Forelimb muscle (tissue), 1 donor: ENCODE measurements at regions not wholly inside any gene's neighbourhood (a gene's known extent, or its start where the extent isn't known, plus 50 kb on each side); places are given as distances from the start of the nearest gene placed in this dataset.
"Not testable (repeated sequence)": the region's sequence is repeated elsewhere in the genome, so short reads cannot be mapped to it uniquely, and the experiment has no call there.

Experiments
- DNase-seq: peaks from one replicate; pipeline ENCODE4 v3.0.0-alpha.2; 2013; ENCODE audit warnings: low read depth

DNA sequence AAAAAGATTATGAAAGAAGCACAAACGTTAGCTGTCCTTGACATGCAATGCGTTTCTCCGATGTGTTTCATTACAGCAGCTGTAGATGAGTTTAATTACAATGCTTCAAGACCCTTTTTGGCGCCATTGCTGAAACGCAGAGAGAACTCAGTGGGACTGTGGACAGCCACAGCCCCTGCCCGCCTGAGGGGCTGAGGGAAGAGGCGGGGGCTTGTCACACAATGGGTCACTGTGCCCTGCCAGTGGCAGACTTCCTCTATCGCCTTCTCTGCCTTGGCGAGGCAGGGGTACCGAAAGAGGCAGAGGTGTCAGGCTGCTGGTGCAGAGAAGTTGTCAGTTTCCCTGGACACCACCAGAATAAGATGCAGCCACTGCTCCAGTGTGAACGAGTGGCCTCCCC, 252.0 kb downstream of the NR2F2 start:
- DNase-seq: no peak

DNA sequence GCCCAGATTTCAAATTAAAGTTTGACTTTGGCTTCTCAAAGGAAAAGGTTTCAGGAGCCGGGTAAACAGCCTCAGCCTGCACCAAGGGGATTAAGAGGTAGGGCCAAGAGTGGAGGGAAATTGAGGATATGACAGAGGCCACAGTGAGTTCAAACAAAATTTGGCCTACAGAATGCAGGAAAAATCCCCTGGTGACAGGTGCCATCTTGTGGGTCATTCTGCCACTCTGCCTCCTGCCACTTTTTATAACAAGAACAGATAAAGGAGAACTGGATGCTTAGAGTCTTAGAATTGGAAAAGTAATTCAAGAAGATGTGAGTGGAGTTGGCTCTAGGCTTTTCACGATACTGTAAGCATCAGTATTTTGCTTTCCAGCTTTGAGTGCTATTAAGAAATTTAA, 253.2 kb downstream of the NR2F2 start:
- no peak for DNase-seq

DNA sequence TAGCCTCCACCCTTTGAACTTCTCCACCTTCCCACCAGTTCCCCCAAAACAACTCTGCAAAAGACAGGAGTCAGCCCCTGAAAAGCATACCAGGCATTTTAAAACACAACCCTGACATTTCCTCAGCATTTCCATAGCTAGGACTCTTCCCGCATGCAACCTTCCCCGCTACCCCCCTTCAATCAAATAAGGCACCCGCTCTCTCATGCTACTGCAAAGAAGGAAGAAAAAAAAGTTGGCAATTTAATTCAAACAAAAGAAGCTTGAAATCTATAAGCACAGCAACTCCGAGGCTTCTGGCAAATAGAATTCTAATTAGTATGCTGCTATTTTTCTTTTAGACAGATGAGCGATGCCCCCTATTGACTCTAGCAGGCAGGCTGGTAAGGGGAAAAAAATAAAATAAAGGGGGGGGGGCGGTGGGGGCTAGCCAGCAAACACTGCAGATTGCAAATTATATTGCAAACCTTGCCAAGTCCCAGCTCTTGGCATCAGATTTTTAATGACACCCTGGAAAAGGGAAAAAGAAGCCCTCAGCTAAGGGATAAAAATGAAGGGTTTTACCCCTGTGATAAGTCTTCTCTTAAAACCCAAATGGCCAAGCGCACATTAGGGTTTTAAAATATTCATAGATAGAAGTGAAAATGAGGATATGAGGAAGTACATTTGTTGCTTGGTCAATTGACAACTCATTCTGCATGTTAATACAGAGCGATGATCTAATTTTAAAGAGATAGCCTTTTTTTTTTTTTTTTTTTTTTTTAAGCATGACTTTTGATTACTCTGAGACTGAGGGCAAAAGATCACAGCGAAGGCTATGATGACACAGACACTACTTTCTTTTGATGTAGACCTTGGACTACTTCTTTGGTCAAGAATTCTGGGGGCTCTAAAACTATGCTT, 255.2 kb downstream of the NR2F2 start:
- DNase-seq: no peak

DNA sequence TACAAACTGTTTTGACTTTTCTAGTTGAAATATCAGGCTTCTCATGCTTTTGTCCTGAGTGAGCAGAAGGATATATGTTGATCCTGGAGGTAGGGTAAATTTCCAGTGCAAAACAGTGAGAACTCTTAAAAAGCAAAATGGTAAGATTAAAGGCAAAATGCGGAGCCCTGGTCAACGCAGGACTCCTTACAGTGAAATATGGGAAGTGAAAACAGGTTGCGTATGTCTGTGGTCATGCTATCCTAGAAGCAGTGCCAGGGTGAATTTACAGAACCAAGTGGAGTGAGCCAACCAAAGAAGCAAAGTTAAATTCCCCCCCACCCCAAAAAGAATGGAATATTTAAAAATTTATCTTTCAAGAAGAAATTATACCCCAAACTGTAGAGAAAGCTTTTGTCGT, 256.4 kb downstream of the NR2F2 start:
- DNase-seq: peak; percentile 0

DNA sequence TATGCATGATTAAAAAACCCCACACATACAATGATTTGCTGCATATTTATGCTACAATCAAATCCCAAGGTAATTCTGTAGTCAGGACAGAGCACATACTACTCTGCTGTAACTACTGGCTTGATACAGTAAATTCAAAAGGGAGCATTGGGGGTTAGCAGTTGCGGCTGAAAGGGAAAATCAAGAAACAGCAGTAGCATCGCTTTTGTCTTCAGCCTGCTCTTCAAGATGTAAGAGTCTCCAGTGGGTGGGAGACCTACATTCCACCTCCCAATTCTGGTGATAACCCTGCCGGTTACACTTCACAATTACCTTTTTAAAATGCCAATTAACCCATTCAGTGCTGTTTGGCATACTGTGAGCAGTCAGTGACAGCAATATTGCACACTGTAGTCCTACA, 259.4 kb downstream of the NR2F2 start:
- DNase-seq: no peak

DNA sequence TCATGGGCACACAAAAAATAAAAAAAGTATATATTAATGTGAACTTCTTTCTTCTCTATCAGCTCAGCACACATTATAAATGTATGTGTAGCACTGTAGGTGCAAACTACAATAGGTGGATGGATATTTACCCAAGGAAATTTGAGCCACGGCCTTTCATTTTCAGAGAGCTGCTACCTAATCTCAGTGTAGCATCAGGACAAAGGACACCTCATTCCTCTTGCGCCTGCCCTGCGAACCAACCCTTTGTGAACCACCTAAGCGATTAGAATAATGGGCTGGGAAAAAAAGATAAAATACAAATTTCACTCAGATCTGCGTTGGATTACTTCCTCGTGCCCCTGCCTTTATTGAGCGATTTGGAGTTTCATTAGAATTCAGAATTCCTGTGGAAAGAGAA, 263.2 kb downstream of the NR2F2 start:
- DNase-seq: no peak

DNA sequence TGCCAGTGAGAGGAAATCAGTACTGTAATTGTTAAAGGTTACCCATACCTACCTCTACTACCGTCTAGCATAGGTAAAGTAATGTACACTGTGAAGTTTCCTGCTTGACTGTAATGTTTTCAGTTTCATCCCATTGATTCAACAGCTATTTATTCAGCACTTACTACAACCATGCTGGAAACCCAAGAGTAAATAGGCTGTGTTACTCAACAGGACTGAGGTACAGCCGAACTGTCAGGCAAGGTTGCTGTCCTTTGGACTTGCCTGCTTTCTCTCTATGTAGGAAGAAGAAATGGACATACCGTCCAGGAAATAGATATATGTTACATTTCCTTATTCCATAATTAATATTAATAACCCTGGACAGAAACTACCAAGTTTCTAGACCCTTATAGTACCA, 265.5 kb downstream of the NR2F2 start:
- DNase-seq: no peak

DNA sequence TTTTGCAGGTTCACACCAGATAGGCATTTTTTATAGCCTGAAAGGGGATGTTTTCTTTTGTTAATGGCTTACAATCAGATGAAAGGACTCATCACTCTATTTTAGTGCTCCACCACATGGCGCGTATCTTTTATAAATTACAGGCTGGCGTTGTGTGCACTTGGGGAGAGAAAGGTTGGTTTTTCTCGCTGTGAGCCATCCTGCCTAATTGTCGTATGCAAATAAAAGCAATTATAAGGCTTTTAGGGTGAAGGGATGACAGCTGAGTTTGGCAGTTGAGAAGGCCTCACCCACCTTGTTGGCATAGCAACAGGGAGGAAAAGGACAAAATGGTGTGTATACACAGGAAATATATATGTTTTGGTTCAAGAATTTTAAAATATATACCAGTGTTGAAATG, 268.0 kb downstream of the NR2F2 start:
- DNase-seq: no peak

DNA sequence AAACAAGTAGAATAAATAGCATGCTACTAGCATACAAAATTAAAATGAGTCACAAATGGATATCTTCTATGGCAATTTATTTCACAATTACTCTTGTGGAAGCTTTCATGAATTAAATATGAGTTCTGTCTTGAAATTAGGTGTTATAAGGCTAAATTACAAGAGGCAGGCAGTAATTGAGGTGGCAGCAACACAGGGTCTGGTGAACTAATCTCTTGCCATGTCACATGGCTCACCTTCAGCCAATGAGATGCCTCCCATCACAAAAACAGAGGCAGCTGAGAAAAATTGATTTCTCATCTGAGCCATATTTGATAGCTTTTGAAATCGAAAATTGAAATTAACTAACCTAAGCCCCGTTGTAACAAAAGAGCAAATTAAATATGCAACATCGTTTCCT, 268.8 kb downstream of the NR2F2 start:
- DNase-seq: no peak

DNA sequence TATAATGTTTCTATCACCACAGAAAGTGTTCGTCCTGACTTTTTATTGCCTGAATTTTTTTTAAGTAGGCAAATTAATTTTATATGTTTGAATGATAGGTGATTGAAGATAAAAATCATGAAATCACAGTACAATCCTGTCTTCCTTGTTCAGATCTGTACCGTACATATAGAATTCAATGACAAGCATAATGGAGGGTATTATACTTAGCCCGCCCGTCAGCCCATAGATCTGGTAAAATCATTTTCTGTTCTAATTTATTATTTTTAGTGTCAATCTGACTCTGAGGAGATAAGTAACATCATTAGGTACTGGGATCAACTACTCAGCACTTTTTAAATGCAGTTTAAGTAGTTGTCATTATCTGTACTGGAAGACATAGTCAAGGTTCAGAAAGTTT, 269.9 kb downstream of the NR2F2 start:
- no peak for DNase-seq

DNA sequence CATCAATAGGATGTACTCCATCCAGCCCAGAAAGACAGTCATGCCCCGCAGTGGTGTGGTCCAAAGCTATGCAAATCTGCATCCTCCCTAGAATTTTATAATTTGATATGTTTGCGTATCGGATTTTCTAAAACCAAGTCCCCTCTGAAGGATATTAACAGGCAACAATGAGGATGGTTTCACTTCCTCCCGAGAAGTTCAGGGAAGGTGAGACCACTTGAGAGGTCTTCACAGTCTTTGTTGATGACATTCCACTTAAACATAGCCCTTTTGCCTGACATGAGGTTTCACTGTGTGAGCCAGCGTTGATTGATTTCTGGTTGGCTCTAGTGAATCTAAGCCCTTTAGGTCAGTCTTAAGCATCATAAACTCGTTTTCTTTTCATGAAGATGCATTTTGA, 276.1 kb downstream of the NR2F2 start:
- no peak for DNase-seq

DNA sequence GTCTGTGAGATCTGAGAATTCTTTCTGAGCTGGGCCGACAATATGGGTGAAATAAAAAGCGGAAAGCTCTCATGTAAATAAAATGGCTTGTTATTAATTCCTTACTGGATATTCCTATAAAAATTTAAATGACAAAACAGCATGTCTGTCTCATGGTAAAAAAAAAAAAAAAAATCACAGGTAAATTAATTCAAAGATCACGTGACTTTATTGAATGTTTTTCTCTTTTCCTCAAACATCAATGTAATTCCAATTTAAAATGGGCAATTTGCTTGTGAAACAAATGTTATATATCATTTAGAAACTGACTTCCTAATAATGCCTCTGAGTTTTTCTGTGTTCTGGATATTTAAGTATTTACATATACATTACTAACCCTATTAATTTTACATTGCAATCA, 280.3 kb downstream of the NR2F2 start:
- no peak for DNase-seq

DNA sequence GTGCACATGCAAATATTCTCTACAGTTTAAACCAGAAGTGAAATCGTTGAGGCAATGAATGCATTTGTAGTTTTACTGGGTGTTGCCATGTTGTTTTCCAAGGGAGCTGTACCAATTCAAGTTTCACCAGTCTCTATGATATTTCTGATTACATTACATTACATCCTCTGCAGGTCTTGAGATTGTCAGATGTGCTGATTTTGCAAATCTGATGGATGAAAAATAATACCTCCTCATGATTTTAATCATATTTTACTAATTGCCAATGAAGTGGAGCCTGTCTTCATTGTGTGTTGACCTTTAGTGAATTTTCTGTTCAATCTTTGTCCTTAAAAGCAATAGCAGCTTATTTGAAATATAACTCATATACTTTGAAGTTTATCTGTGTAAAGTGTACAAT, 282.4 kb downstream of the NR2F2 start:
- no peak for DNase-seq

DNA sequence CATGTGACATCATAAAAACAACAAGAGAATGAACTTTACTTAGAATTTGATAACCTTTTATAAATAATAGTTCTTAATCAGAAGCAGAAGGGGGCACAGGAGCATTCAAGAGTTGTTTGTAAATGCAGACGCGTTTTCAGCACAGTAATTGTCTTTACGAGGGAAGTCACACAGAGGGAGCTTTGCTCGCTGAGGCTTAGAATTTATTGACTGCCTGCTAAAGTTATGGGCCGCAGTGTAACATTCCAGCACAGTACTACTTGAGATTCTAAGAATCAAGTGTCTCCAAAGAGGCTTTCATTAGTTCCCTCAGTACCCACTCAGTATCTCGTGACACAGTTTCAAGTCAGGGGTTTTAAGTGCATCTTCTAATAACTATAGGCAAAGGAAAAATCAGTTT, 288.7 kb downstream of the NR2F2 start:
- DNase-seq: no peak

DNA sequence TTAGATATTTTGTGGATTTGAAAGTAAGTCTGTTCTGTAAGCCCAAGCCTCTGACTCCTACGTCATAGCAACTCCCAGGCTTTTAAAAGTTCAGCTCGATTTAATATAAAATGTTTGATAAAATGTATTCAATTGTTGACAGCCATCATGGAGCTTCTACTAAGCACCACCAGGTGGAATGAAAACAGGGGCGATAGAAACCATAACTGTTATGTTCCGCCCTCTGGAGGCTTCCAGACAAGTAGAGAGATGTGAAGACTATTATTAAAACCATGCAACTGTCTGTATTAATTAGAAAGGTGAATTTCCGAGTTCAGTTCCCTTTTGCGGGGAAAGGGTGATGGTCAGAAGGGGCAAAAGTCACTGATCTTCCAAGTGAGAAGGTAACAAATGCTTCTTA, 292.2 kb downstream of the NR2F2 start:
- DNase-seq: no peak

DNA sequence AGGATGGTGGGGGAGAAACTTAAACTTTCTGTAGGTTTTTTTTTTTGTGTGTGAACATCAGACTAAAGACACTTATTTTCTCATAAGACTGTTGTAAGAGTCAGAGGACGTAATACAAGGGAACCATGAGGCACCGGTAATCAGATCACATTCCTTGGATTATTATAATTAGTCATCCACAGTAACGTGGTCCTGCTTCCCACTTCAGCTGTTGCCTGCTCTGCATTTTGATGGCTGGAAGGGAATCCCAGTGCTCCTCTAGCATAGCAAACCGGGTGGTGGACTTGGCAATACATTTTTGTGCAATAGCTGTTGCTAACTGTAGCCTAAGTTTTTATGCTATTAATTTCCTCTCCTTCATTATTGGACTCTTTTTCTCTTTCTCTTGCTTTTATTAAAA, 294.8 kb downstream of the NR2F2 start:
- DNase-seq: no peak

DNA sequence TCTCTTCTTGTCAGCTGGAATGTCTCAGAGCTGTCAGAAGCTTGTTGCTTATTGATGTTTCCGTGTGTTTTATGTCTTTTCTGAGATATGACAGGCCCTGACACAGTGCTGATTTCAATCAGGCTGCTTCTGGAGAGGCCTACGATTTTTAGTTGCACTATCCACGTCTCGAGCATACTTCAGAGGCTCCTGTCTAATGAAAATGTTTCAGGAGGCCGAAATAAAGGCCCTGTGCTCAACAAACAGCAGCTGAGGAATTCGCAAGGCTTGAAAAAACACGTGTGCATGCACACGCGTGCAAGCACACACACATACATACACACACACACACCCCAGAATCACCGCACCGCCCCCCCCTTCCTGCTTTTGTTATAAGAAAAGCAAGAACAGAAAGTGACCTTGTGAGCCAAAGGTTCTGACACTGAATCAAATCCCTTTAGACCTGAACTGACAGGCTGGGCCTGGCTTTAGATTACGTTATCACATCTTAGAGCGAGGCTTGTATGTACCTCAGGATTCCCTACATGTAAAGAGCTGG, 296.6 kb downstream of the NR2F2 start:
- no peak for DNase-seq

DNA sequence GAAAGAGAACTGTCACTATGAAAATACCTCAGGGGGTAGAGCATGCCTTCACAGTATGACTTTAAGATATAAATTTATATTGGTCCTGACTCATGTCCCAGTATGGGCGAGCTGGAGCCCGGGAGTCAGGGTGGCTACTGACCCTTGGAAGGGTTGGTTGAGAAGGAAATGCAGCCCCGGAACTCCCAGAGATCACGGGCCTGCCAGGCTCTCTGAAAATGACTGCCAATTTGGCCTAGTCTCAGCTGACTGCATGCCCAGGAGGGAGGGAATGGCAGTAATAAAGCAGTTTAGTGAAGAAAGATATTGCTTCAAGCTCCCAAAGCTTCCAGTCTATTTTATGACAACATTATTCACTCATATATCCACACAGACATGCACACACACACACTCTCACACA, 299.0 kb downstream of the NR2F2 start:
- DNase-seq: no peak

DNA sequence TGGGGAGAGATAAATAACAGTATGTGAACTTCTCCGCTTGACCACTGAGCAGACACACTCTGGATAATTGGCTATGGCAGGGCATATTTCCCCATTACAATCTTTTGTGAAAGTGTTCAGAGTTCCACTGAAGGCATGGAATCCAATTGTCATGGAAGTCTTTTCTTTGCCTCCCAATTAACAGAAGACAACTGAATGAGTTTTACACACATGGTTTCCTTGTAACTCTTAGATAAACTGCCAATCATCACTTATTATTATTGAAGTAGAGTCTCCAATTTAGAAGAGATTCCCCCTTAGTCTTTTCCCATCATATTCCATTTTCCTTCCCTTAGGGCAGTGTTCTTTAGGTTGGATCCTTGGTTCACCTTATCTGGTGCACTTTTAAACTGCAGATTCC, 308.3 kb downstream of the NR2F2 start:
- DNase-seq: no peak

DNA sequence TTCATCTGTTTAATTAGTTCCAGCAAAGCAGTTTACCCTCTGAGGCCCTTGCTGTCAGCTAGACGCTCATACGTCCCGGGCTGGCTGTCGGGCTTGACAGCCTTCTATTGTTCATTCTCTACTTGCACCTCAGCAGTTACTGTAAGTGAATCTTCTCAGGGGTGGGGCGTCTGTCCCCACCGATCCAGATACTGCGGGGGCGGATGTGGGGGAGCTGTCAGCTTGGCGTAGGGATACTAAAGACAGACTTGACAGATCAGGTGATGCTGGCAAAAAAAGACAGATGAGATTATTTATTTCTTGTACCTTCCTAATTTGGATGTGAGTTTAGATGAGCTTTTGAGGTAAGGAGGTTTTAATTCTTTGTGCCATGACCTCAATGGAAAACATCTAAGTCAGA, 315.3 kb downstream of the NR2F2 start:
- DNase-seq: no peak

DNA sequence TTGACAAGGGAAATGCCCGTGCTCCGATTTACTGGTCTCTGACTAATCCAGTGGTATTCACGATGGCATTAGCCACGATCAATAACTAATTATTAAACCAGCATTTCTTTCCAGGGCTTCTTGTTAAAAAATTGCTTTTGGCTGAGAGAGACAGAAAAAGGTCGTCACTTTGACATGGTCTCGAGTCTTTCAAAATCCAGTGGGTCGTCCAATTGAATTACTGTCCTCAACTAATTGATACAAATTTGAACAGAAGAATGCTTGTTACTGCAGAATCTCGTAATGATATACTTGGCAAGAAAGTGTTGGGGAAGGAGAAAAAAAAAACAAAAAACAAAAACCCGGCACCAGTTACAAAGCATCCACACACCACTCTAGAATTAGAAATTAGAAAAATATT, 318.4 kb downstream of the NR2F2 start:
- DNase-seq: no peak

DNA sequence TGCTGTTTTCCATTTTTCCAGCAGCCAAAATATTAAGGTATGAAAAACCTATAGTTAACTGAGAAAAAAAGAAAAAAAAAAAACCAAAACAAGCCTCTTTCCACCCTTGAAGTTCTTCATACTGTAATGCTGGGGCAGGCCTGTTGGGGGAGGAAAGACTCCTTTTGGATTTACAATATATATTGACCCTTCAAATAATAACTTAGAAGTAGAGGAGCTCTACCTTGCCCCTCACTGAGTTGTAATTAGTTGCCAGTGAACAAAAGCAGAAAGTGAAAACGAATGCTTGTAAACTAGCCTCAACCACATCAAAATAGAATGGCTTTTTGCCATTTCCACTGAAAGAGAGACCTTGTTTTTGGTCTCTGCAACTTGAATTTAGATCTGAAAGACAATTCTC, 326.6 kb downstream of the NR2F2 start:
- DNase-seq: no peak

DNA sequence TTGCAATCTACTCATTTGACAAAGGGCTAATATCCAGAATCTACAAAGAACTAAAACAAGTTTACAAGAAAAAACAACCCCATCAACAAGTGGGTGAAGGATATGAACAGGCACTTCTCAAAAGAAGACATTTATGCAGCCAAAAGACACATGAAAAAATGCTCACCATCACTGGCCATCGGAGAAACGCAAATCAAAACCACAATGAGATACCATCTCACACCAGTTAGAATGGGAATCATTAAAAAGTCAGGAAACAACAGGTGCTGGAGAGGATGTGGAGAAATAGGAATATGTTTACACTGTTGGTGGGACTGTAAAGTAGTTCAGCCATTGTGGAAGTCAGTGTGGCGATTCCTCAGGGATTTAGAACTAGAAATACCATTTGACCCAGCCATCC, 336.5 kb downstream of the NR2F2 start:
- not testable (repeated sequence) for DNase-seq

DNA sequence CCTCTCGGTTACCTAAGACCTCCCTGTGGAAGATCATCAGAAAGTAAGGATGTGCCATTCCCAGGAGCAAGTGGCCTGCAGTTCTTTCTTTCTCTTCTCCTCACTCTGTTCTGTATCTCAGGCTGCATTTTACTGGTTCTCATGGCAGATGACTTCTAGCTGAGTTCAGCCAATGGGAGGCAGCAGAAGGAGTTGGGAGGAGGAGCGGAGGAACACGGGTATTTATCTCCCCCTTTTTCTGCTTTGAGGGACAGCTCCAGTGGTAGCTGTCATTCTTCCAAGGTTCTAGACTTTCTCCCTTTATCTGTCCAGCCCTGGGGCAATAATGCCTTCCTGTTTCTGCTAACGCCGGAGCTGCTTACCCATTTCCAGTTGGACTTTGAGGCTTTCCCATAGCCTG, 339.9 kb downstream of the NR2F2 start:
- no peak for DNase-seq
